Left hindlimb (tissue), 1 donor: ENCODE measurements at regions not wholly inside any gene's neighbourhood (a gene's known extent, or its start where the extent isn't known, plus 50 kb on each side); places are given as distances from the start of the nearest gene placed in this dataset.

ENCODE experiments used
- DNase-seq: peaks from one replicate; pipeline ENCODE4 v3.0.0-alpha.2; 2018

DNA sequence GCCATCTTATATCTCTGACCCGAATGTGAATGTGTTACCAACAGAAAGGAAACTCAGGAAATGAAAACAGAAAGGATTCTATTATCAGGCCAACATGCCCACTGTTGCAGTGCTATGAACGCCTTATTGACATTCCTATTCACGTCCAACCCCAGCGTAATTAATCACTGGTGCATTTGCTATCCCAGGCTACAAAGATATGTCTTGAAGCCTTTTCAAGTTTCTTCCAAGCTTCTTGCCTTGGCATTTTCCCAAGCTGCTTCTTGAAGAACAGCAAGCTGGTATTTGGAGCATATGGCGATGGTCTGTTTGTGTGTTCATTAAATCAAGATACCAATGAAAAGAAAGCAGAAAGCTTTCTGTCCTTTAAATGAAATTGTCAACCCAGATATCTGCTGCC, 579.2 kb upstream of the ZNF462 start:
- DNase-seq = no peak

- no peak for DNase-seq
These were observed 578.7 kb upstream of the ZNF462 start for GRCh38 chr9:106284296-106284695.

DNA sequence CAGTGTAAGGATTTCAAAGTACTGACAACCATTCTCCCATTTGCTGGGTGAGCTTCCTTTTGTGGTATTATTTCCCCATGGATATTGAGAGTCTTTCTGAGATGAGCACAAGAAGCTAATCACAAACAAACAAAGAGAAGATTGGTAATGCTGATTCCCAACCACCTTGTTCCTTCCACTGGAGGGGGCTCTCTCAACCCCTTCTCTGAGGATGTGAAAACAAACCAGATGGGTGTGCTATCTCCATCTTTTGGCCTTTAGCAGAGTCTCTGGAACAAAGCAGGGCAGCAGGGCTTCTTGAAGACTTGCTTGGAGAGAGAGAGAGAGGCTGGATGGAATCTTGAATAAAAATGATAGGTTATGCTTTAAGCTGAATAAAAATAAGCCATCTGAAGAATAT, 576.7 kb upstream of the ZNF462 start:
- peak; percentile 40 for DNase-seq

DNA sequence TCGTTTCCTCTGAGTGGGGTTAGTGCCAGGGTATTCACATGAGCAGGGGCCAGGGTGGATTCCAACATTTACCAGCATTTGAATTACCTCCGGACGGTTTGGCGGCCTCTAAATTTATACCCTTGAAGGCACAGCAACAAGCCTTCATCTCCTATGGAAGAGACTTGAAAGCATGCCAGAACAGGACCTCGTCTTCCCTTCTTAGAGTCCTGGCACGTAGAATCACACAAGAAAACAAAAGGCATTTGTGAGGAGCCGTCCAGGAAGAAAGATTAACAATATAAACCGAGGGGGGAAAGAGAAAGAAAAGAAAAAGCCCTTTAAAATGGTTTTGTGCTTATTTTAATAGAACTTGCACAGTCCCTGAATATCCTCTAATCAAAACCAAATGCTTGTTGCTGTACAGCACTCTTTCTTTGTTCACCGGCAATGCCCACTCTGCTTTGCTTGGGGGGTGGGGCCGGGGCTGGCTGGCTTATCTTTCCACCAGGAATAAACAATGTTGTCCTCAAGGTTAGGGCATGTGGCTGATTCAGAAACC, 575.8 kb upstream of the ZNF462 start:
- DNase-seq = peak; percentile 53

DNA sequence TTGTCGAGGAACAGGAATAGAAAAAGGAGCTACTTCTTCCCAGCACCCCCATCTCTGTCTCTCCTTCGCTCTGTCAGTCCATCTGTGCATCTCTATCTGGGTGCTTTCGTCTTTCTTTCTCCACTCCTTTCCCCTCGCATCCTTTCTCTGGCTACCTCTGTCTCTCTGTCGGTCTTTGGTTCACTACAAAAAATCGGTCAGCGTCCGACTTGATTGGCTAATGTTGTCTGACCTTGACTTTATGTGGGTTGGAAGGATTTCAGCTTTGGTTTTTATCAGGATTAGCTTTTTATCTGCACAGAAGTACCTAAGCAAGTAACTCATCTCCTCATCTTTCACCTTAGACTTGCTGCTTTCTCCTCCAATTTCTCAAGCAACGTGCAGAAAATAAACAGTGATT, 575.2 kb upstream of the ZNF462 start:
- no peak for DNase-seq

DNA sequence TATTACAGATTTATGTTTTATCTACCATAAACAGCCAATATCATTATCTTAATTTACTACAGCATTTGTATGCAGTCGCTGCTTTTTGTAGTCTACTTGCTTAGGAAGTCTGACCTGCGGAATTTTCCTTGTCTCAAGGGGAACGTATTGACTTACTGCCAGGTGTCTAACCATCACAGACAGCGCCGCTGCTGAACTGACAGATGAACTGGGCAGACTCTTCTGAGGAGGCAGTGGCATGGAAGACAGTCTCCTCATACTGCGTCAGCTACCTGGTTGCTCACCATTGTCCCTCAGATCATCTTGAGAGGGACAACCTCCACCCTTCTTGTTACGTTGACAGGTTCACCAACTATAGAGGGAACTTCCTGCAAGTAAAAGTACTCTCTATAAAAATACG, 574.3 kb upstream of the ZNF462 start:
- no peak for DNase-seq

DNA sequence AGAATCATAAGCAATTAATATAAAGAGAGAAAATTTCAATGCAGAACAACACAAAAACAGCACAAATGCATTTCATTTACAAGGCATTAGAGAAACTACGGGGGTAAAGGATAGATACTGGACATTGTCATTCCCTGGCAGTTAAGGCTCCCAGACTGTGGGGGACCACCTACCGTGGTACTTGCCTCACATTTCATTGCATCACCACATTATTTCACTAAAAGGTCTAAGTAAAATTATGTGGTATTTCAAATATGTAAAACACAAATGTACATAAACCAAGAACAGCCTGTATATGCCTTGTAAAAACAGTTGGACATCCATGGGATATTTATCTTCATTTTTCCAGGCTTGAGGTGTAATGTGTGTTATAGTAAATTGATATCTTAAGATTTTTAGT, 571.2 kb upstream of the ZNF462 start:
- DNase-seq = no peak

GRCh38 chr9:106296426-106296825, 566.5 kb upstream of the ZNF462 start:
- DNase-seq = no peak

- DNase-seq = no peak
These were observed 564.0 kb upstream of the ZNF462 start for GRCh38 chr9:106298997-106299396.

GRCh38 chr9:106304401-106304920, 558.5 kb upstream of the ZNF462 start:
- no peak for DNase-seq

DNA sequence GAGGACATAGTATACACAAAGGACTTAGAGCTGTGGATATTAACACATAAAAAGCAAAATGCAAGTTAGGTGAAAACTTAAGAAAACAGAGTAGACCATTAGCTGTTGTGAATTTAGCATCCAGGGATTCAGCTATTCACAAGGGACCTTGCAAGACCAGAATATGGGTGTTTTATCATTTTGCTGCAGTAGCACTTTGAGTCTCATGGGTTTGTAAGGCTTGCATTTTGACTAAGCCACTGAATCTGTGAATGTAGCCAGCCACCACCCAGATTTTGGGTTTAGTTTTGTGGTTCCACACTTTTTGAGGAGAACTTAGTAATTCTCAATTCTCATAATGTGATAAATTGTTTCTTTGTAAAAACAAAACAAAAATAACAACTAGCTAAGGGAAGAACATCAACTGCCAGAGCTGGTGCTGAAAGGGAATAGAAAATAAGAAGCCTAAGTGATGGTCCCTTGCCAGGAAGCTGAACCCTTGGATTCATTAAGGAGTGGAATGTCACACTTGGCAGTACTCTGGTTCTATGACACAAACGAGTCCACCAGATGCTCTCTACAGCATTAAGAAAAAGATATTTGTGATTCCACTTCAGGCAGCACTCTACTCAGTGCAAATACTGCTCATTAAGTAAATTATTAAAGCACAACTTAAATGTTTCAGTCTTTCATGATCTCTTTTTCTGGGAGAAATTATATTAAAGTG, 557.4 kb upstream of the ZNF462 start:
- peak; percentile 42 for DNase-seq

GRCh38 chr9:106307670-106308069, 555.3 kb upstream of the ZNF462 start:
- DNase-seq = no peak

DNA sequence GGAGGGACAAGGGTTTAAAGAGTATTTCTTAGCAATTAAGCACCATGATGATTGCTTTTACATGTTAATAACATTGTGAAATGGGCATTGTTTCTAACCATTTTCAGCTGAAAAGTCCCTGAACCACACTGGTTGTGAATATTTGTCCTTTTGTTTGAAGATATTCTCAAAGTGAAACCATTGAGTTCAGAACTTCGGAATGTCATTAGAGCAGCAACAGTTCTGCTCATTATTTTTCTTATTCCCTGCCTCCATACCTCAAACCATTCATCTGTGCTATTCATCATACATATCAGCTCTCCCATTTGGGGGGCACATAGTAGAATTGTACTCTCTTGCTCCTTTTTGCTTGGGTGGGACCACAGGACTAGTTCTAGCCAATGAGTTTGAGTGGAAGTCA, 553.0 kb upstream of the ZNF462 start:
- no peak for DNase-seq

DNA sequence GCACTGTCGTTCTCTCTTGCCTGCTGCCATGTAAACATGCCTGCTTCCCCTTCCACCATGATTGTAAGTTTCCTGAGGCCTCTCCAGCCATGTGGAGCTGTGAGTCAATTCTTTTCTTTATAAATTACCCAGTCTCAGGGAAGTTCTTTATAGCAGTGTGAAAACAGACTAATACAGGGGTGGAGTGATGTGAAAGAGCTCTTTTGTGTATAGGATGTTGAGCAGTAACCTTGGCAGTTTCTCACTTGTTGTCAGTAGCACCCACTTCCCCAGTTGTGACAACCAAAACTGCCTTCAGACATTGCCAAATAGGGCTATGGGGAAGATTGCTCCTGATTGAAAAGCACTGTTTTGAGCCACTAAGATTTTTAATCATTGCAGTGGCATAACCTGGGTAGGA, 552.2 kb upstream of the ZNF462 start:
- no peak for DNase-seq

DNA sequence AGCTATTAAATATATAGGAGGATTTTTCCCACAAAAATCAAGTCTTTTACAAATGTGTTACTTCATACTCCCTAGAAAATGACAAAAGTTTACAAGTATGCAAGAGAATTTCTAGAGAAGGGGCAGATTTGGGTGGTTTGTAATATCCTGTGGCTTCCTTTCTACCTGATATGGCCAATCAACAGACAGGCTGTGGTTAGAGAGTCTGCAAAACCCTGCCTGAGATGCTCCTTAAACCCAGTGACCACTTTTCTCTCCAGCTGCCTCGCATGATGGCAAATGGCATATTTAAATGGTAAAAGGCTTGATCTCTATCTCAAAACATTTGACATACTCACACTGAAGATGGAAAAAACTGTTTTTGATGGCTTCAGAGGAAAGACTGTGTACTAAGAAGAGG, 550.1 kb upstream of the ZNF462 start:
- no peak for DNase-seq

- DNase-seq = no peak
These were observed 548.5 kb upstream of the ZNF462 start for GRCh38 chr9:106314476-106314875.

DNA sequence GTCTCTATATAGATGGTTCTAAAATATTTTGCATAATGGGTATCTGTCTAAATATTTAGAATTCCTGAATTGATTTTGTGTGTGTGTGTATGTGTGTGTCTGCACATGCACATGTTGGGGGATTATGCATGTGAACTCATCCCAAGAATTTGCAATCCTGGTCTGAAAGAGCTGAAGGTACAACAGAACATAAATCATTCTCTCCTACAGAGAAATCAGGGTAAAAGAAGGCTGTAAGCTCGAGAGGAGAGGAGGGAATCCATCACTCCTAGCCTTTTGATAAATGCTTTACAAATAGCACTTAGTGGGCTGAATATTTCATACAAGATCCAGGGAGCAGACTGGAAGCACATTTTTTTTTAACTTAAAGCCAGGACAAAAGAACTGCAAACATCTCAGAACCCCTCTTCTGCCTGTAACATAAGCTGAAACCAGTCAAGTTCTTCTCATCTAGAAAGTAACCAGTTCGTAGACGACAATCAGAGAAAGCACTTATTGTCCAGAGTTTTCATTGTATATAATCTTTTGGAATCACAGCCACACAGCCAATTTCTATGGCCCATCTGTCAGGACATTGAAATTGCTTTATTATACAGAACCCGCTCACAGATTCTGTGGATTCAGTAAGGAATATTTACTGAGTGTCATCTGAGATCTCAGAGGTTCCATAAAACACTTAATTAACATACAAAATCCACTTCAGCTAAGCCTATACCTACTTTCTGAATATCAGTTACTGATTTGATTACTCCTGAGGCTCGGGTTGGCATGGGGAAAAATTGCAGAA, 541.4 kb upstream of the ZNF462 start:
- no peak for DNase-seq

DNA sequence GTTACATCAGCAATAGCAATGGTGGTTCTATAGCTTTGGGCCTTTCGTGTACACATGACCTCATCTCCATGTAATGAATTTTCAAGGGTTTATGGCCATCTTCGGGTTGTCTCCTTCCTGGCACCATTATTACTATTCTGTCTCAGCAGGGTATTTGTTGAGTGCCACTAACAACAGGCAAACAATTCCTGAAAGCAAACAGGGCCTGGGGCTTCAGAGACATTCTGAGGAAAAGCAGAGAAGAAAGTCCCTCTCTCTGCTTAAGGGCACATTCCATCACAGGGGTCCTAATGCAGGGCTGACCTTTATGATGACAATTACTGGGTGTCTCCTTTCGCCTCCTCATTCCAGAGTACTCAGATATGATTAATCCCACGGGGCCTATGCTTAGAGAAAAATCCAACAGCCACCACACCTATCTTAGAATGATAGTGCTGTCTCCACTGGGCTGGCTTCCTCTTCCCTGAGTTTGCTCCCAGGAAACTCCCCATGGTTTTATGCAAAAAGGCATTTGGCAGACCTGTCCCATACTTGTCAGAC, 540.2 kb upstream of the ZNF462 start:
- DNase-seq = no peak

DNA sequence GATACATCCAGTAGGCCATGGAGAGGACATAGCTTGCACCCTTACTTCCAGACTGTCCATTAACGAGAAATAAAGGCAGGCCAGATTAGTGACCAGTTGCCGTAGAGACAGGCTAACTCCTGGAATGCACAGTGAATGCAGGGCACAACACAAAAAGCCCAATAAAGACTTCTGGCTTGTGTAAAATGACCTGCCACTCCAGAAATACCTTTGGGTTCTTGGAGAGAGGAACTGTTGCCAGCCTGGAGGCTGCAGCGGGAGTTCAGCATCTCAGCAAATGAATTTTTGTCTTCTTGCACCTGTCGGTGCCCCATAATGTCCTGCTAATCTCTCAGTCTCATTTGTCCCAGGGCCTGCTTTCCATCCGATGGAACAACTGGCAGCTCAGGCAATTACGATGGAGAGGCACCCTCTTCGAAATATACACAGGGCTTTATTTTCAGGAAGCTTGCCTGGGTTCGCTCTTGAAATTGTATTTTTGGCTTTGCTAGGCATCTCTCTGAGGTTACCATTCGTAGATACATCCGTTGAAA, 538.8 kb upstream of the ZNF462 start:
- DNase-seq = no peak

DNA sequence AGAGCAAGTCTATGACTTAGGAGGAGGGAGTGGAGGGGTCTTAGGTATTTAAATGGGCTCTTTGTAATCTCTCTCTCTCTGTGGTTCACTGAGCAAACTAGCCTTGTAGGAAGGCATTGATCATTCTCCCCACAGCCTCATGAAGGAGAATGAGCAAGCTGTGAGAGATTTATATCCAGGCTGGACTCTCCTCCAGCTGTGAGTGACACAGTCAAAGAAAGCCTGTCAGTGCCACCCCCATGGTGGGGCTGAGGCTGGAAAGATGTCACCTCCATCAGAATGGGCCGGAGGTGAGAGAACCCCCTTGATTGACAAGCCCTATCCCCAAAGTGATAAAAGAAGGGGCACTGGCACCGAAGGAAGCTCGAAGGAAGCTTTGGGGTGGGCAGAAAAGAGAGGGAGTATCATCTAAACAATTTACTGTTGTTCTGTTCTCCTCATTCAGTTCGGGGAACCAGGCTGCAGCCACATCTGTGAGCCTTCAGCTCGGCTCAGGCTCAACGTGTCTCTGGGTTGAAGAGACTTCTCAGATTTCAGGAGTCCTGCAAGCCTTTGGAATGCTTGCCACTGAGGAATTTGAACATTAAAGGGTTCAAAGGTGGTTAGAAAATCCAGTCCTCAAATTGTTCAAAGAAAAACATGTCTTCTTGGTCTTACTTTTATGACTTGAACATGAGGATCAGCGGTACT, 538.2 kb upstream of the ZNF462 start:
- DNase-seq = no peak

DNA sequence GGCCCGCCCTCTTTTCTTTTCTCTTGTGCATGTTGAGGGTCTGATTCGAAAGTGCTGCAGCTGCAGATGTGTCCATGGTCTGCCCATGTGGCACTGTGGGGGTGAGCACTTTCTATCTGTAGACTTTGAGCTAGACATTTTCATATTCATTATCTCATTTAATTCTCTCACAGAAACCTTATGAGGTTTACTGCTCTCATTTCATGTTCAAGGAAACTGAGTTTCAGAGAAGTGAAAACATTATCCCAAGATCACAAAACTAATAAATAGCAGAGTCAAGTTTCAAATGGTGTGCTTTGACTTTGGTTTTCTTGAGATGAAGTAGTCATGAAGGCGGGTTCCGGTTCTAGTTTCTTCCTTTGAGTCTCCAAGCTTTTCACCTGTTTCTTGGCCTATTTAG, 536.5 kb upstream of the ZNF462 start:
- DNase-seq = no peak

DNA sequence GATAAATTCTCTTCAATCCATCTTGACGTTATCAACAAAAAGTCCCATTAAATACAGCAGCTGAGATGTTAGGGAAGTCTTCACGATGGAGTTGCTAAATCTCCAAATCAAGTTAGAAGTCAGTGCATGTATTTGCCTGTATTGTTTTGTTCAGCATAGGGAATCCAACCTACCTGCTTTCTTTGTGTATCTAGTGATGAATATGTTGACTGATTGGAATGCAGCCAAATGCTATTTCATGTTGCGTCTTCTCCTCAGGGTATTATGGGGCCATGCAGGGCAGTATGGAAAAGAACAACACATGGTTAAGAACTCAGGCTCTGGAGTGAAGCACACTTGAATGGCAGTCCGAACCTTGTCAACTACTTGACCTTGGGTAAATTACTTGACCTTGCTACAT, 529.5 kb upstream of the ZNF462 start:
- DNase-seq = no peak

- DNase-seq = no peak
These were observed 528.9 kb upstream of the ZNF462 start for GRCh38 chr9:106334081-106334480.
